SK-N-MC (cell line): ENCODE measurements at regions not wholly inside any gene's neighbourhood (a gene's known extent, or its start where the extent isn't known, plus 50 kb on each side); places are given as distances from the start of the nearest gene placed in this dataset.

Source experiments
- DNase-seq: peaks from one replicate; pipeline ENCODE4 v3.0.0-alpha.2; 2011; ENCODE audit warnings: low read depth, low spot score
- H3K27ac ChIP-seq: fragments of 200-600 bp; sonication (generic); 2 replicates; pipeline ENCODE4 v1.5.1; 2016; ENCODE audit warnings: mixed run types
- H3K36me3 ChIP-seq: fragments of 200-600 bp; sonication (generic); 2 replicates; pipeline ENCODE4 v1.6.1; 2017; ENCODE audit warnings: antibody characterized with exemption, low read length, mixed read lengths; ENCODE audit not compliant: insufficient read depth
- H3K4me3 ChIP-seq: fragments of 200-600 bp; sonication (generic); 2 replicates; pipeline ENCODE4 v1.5.1; 2016
- H3K9ac ChIP-seq: fragments of 200-600 bp; sonication (generic); 2 replicates; pipeline ENCODE4 v1.8.0; 2017; ENCODE audit warnings: mixed run types, mixed read lengths; ENCODE audit not compliant: insufficient read length
- H3K9me3 ChIP-seq: fragments of 200-600 bp; sonication (generic); 2 replicates; pipeline ENCODE4 v1.6.1; 2017; ENCODE audit warnings: low read depth, mild to moderate bottlenecking, antibody characterized with exemption, low read length, moderate library complexity, mixed read lengths
- EZH2 ChIP-seq: fragments of 200-600 bp; sonication (generic); IDR thresholded peaks from one replicate; pipeline ENCODE4 v1.6.1; 2017; ENCODE audit warnings: antibody characterized with exemption
- FOXP2 ChIP-seq: optimal IDR thresholded peaks from 2 replicates; pipeline ENCODE3; 2011; ENCODE audit warnings: mild to moderate bottlenecking, moderate library complexity; ENCODE audit not compliant: insufficient read depth; ENCODE audit errors: extremely low read length, control extremely low read depth
- POLR2AphosphoS5 ChIP-seq: IDR thresholded peaks from 2 replicates; pipeline ENCODE4 v1.6.1; 2012; ENCODE audit warnings: mild to moderate bottlenecking, low read depth, low read length, borderline replicate concordance

DNA sequence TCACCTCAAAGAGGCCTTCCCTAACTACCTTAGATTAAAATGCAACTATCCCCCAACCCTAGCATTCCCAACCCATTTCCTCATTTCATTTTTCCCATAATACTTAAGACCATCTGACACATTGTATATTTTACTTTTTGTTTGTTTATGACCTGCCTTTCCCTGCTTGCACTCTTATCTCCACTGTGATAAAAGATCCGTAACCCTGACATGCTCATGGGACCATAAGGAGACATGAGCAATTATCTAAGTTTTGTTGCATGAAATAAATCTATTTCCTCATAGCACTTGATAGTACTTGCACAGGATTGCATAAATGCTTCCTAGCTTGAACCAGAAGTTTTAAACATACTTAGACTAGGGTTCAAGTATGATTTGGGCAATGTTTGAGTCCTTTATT is 323.7 kb downstream of the NPR3 start:
- Histone ChIP-seq H3K27ac (no peak overlapping the region), H3K9me3 (no peaks in the 10 kb centered on the region), H3K36me3 (no peaks in the 10 kb centered on the region), H3K9ac (no peak overlapping the region), H3K4me3 (no peak overlapping the region)
- TF ChIP-seq POLR2AphosphoS5 (no peak), EZH2 (no peak), FOXP2 (no peak)
- DNase-seq, result no peak

DNA sequence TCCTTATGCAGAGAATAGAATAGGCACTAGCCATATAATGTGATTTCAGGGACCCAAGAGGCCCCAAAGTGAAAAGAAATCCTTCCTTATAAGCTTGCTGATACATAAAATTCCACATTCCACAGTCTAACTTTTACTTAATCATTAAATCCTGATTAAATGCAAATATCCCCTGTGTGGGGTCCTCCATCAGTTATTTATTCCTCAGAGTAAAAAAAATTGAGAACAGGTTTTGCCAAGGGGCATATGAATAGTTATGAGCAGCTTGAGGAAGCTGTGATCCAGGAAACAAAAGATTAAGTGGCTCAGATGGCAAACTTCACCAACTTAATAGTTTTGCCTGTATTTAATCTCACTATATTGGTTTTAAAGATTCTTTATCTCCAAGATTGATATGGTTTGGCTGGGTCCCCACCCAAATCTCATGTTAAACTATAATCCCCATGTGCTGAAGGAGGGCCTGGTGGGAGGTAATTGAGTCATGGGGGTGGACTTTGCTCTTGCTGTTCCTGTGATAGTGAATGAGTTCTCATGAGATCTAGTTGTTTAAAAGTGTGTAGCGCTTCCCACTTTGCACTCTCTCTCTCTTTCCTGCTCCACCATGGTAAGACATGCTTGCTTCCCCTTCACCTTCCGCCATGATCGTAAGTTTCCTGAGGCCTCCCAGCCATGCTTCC is 324.9 kb downstream of the NPR3 start:
- no peak for TF ChIP-seq POLR2AphosphoS5
- TF ChIP-seq EZH2, result no peak
- no peak for TF ChIP-seq FOXP2
- no peaks in the 10 kb centered on the region for H3K9me3 ChIP-seq
- no peak overlapping the region for H3K4me3 ChIP-seq
- DNase-seq, result no peak
- no peaks in the 10 kb centered on the region for H3K36me3 ChIP-seq
- no peak overlapping the region for H3K9ac ChIP-seq
- no peak overlapping the region for H3K27ac ChIP-seq

DNA sequence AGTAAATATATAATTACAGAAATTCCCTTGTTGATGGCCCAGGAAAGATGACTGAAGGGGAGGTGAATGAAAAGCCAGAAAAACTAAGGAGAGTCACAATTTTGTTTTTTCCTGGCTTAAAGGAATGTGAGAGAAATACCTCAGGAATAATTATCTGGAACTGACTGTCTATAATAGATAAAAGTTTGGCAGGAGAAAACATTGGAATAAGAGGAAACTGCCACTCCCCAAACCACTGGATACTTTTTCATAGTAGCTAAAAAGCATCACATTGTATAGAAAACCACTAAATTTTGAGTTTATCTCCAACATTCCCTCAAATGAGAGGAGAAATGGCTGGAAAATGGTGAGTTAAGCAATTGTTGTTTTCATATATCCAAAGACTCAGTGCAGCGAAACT is 326.0 kb downstream of the NPR3 start:
- Histone ChIP-seq H3K4me3 (no peak overlapping the region), H3K27ac (no peak overlapping the region), H3K9me3 (no peaks in the 10 kb centered on the region), H3K9ac (no peak overlapping the region), H3K36me3 (no peaks in the 10 kb centered on the region)
- no peak for DNase-seq
- no peak for TF ChIP-seq EZH2

DNA sequence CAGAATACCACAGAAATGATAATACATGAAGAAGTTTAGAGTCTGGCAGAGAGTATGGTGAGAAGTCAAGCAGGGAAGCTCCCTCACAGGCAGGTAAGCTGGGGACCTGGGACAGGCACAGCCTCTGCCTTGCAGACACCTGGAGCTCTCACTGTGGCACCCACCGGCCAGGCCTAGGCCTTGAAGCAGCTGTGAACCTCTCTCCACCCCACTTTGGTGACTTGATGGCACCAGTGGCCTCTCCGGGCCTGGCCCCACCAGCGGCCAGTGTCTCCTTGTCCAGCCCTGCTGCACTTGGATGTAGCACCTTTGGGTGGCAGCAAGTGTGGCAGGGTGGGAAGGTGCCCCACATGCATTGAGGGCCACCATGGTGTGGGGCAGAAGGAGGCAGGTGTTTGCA is 330.5 kb downstream of the NPR3 start:
- Histone ChIP-seq H3K27ac (no peak overlapping the region), H3K4me3 (no peak overlapping the region), H3K9ac (no peak overlapping the region), H3K9me3 (no peaks in the 10 kb centered on the region), H3K36me3 (no peaks in the 10 kb centered on the region)
- DNase-seq, result no peak
- no peak for TF ChIP-seq FOXP2
- no peak for TF ChIP-seq POLR2AphosphoS5
- no peak for TF ChIP-seq EZH2

DNA sequence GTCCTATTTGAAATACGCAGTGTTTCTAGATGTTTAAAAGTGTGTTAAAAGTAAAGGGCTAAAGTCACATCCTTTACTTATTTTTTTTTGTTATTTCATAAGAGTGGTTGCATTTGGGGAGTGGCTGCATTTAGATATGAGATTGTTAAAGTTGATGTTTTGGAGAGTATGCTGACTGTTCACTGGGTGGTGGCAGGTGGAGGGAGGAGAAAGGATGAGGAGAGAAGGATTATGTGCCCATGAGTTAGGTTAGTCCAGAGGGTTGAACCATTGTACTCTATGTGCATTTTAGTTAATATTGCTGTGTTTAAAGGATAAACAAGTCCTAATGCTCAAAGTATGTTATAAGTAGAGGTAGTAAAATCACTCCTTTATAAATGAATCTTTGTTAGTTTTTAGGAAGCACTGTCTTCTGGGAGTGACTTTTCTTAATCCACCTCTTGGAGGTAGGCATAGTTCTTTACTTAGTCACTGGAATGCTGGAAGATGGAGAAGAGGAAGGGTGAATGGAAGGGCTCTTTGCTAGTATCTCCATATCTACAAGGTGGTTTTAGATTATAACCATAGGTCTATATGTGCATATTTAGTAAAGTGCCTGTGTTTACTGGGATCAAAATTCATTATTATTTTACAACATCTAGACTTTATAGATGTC is 332.3 kb downstream of the NPR3 start:
- no peak overlapping the region for H3K27ac ChIP-seq

DNA sequence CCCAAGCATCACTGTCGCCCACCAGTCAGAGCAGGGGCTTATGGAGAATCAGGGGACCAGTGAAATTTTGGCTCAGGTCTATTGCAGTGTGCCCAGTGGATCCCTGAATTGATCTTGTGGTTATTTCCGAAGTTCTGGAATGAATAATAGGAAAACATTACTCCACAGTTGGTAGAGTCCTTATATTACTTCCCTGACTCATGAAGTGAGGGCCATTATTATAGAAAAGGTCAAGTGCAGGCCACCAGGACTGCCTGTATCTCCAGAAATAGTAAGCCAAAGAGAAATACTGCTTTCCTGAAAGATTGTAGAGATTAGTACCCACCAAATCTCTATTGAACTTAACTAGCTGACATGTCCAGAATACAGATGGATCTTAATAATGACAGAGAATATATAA is 335.0 kb downstream of the NPR3 start:
- TF ChIP-seq EZH2 (no peak), FOXP2 (no peak), POLR2AphosphoS5 (no peak)
- no peak for DNase-seq
- Histone ChIP-seq H3K9me3 (no peaks in the 10 kb centered on the region), H3K27ac (no peak overlapping the region), H3K4me3 (no peak overlapping the region), H3K36me3 (no peaks in the 10 kb centered on the region), H3K9ac (no peak overlapping the region)

More for the DNA sequence above, 332.3 kb downstream of the NPR3 start:
- Histone ChIP-seq H3K4me3 (no peak overlapping the region), H3K9ac (no peak overlapping the region), H3K36me3 (no peaks in the 10 kb centered on the region), H3K9me3 (no peaks in the 10 kb centered on the region)
- no peak for DNase-seq
- TF ChIP-seq EZH2 (no peak), POLR2AphosphoS5 (no peak), FOXP2 (no peak)

DNA sequence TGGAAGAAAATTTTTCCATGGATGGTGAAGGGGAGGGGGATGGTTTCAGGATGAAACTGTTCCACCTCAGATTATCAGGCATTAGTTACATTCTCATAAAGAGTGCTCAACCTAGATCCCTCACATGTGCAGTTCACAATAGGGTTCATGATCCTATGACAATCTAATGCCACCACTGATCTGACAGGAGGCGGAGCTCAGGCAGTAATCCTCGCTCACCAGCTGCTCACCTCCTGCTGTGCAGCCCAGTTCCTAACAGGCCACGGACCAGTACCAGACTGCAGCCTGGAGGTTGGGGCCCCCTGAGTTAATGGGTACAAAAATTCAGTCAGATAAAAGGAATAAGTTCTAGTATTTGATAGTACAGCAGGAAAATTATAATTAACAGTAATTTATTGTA is 337.2 kb downstream of the NPR3 start:
- no peak overlapping the region for H3K4me3 ChIP-seq
- H3K36me3 ChIP-seq, result no peaks in the 10 kb centered on the region
- no peak overlapping the region for H3K27ac ChIP-seq
- TF ChIP-seq EZH2 (no peak), POLR2AphosphoS5 (no peak), FOXP2 (no peak)
- DNase-seq, result no peak
- no peaks in the 10 kb centered on the region for H3K9me3 ChIP-seq
- H3K9ac ChIP-seq, result no peak overlapping the region

DNA sequence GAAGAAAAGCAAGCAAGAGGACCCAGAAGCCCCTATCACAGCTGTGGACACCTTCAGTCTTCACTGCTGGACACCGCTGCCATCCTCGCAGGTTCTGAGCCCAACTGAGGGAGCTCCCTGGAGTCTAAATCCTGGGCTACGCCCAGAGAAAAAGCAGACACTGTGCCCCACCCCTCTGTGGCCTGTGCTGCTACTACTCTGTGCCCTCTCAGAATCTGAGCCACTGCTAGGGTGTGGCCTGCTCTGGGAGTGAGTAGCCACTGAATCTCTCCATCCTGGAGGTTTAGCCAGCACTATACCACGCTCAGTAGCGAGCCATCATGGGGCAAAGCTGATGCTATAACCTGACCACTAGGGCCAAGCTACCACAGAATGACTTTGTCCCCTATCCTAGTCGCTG is 338.2 kb downstream of the NPR3 start:
- Histone ChIP-seq H3K9ac (no peak overlapping the region), H3K4me3 (no peak overlapping the region), H3K27ac (no peak overlapping the region), H3K9me3 (no peaks in the 10 kb centered on the region; the same call in 1 of the 2 replicates), H3K36me3 (no peaks in the 10 kb centered on the region)
- TF ChIP-seq EZH2 (no peak), POLR2AphosphoS5 (no peak), FOXP2 (no peak)
- no peak for DNase-seq

DNA sequence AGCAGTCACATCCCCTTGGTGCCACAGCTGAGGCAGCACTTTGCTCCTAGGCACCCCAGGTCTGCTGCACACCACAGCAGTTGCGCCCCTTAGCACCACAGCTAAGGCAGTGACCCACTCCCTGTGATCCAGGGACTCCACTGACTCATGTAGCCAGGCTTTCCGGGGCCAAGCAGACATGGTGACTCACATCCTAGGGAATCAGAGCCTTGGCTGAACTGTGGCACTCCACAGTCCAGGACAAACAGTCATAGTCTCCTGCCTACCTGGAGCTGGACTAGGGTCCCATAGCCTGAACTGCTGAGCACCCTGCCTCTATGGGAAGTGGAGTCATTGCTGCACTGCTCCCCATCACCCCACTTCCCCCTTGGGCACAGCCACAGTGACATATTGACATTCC is 338.7 kb downstream of the NPR3 start:
- H3K9ac ChIP-seq, result no peak overlapping the region
- DNase-seq, result no peak
- TF ChIP-seq POLR2AphosphoS5, result no peak
- TF ChIP-seq FOXP2, result no peak
- TF ChIP-seq EZH2, result no peak
- H3K36me3 ChIP-seq, result no peaks in the 10 kb centered on the region
- H3K4me3 ChIP-seq, result no peak overlapping the region
- no peak overlapping the region for H3K27ac ChIP-seq
- no peaks in the 10 kb centered on the region; the same call in 1 of the 2 replicates for H3K9me3 ChIP-seq
